HG02798 (cell line): ENCODE measurements at regions not wholly inside any gene's neighbourhood (a gene's known extent, or its start where the extent isn't known, plus 50 kb on each side); places are given as distances from the start of the nearest gene placed in this dataset.
"Not testable (repeated sequence)": the region's sequence is repeated elsewhere in the genome, so short reads cannot be mapped to it uniquely, and the experiment has no call there.

ENCODE experiments used
- ATAC-seq: cut with Tn5 transposase; IDR thresholded peaks from one replicate; pipeline ENCODE4 v1.9.1; 2021; ENCODE audit warnings: mild to moderate bottlenecking; ENCODE audit not compliant: unreplicated experiment, poor library complexity

DNA sequence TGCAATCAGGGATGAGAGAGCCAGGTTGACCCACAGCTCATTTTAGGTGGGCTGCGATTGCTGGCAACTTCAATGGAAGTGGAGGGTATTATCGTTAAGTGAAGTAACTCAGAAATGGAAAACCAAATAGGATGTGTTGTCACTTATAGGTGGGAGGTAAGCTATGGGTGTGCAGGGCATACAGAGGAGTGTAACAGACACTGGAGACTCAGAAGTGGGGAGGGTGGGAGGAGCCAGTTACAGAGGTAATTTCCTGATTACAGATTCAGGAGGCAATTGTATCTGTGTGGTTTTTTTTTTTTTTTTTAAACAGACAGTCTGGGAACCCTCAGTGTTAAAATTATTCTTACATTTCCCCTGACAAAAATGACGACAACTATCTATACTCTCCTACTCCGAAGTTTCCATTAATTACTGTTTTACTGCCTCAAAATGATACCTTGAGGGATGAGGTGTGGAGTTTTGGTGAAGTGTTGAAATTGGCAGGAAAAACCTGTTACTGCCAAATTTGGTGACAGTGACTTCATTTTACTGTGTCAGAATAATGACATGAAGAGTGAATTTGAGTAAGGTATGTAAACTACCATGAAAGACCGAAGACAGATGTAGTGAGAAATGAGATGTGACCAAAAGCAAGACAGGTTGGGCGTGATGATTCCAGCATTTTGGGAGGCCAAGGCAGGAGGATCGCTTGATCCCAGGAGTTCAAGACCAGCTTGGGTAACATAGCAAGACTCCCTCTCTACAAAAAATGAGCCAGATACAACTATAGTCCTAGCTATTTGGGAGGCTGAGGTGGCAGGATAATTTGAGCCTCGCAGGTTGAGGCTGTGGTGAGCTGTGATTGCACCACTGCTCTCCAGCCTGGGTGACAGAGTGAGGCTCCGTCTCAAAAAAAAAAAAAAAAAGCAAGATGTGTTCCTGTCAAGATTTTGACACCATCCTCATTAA is 415.0 kb upstream of the AMELY start:
- no peak for ATAC-seq

DNA sequence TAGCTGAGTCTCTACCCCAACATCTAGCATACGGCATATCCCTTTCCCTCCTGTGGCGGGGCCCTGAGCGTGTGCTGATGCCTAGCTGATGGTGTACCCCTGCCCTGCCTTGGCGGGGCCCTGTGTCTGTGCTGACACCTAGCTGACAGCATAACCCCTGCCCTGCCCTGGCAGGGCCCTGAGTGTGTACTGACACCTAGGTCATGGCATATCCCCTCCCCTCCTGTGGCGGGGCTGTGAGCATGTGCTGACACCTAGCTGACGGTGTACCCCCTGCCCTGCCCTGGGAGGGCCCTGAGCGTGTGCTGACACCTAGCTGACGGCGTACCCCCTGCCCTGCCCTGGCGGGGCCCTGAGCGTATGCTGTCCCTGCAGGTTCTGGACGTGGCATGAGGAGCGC is 414.0 kb upstream of the AMELY start:
- ATAC-seq = no peak

- ATAC-seq = no peak
These were observed 409.2 kb upstream of the AMELY start for GRCh38 chrY:7320751-7321150.

- not testable (repeated sequence) for ATAC-seq
These were observed 408.6 kb upstream of the AMELY start for GRCh38 chrY:7320171-7320570.

DNA sequence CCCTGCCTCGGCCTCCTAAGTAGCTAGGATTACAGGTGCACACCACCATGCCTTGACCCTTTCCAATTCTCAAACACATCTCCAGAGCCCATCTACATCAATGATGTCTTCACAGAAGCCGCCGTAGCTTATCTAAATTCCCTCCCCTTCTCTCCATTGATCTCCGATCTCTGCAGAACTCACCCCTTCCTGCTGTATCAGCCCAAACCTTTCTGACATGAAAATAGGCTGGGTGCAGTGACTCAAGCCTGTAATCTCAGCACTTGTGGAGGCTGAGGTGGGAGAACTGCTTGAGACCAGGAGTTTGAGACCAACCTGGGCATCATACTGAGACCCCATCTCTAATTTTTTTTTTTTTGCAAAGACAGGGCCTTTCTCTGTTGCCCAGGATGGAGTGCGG is 406.6 kb upstream of the AMELY start:
- no peak for ATAC-seq

GRCh38 chrY:7317571-7317970 is 406.0 kb upstream of the AMELY start:
- ATAC-seq = no peak

DNA sequence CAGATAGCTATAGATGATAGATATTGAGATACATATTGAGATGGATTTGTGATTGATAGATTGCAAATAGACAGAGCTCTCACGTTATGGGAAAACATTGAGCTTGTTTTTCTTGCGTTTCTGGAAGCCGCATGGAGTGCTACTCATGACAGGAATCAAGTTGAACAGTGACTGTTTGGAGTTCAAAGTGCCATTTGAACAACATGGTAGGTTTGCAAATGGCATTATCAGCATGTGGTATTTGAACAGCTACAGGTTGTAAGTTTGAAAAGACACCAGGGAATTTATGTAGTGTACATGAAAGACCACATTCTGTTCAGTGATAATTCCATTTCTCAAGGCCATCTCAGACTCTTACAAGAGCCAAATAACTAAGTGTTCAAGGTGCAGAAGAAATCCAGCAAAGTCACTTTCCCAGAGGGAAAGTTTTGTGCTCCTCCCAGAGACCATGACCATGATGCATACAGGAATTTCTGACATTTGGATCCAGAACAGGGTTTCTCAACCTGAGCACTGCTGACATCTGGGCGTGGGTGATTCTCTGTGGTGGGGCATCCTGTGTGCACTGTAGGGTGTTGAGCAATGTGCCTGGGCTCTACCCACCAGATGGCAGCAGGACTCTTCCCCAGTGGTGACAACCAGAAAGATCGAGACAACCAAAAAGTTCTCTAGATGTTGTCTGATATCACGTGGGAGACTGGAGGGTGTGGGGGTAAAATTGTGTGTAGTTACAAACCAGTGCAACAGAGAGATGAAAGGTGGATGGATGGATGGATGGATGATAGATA is 399.1 kb upstream of the AMELY start:
- no peak for ATAC-seq

DNA sequence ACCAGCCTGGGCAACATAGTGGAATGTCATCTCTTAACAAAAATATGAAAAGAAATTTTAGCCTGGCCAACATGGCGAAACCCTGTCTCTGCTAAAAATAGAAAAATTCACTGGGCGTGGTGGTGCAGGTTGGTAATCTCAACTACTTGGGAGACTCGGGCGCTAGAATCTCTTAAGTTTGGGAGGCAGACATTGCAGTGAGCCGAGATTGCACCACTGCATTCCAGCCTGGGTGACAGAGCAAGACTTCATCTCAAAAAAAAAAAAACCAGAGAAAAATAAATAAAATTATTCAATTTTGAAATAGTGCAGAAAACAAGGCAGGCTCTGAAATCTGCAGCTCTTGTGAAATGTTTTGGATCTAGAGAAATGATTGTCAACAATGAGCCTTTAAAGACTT is 397.3 kb upstream of the AMELY start:
- ATAC-seq = no peak

DNA sequence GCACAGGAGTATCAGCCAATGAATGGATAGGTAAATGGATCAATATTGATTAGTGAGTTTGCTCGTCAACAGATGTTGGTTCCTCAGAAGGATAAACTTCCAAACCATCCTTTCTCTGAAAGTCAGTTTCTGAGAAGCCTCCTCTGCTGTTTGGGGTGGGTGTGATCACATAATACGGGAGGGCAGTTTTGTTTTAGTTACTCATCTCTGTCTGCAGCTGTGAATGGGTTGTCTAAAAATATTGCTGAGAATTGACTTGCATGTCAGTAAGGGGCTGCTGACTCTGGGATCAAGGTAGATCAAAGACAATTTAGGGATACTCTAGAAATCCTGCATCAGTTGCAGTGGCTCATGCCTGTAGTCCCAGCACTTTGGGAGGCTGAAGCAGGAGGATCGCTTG is 390.8 kb upstream of the AMELY start:
- ATAC-seq = no peak

DNA sequence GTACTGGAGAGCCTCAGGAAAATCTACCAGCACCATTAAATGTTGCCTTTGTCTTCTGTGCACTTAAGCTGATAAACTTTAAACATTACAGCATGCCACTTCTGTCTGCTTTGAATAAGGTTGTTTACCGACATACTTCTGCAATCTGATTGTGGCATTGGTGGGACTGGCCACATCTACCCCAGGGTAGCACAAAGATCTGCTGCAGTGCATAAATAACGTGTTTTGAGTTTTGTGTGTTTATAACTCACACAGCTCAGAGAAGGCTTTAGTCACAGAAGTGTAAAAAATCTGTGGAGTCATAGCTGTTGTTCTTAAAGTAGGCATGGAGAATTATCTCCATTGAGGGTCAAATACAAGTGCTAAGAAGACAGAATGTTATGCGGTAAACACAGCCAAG is 388.4 kb upstream of the AMELY start:
- ATAC-seq = no peak

- ATAC-seq = no peak
These were observed 380.6 kb upstream of the AMELY start for GRCh38 chrY:7292113-7292512.

DNA sequence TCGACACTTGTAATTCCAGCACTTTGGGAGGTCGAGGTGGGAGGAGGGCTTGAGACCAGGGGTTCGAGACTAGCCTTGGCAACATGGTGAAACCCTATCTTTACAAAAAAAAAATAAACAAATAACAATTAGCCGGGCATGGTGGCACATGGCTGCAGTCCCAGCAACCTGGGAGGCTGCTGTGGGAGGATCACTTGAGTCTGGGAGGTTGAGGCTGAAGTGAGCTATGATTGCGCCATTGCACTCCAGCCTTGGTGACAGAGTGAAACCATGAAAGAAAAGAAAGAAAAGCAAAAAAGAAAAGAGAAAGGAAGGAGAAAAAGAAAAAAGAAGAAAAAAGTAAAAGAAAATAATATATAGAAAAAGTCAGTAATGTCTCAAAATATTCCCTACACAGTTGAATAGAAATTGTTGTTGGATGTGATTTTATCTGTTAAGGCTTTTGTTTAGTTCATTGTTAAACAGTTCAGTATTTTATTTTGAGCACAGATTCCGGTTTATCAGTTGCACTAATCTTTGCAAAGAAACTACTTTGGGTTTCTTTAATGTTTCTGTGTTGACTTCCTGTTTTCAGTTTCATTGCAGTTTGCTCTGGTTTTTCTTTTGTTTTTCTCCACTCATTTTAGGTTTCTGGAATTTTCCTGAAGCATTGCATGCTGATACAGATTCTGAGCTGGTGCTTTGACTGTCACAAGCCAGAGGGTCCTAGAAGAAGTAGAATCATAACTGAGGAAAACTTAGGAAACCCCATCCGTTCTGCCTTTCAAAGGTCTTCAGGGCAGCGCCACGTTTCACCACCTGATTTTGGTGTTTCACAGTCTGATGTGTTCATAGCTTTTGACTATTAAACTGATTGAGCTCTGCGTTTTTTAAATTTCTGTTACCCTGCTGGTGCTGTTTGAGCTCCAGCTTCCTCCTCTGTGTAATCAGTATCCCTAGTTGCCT is 378.6 kb upstream of the AMELY start:
- ATAC-seq = peak; percentile 88

DNA sequence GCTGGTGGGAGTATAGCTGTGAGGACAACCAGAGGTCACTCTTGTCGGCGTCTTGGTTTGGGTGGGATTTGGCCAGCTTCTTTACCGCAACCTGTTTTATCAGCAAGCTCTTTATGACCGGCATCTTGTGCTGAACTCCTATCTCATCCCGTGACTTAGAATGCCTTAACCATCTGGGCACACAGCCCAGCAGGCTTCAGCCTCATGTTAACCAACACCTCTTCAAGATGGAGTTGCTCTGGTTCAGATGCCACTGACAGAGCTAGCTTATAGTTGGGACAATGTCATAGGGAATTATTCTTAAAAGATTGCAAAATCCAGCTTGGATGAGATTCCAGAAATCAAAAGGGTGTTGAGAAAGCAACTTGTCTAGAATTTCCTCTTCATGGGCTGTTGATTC is 377.1 kb upstream of the AMELY start:
- no peak for ATAC-seq

- ATAC-seq = not testable (repeated sequence)
These were observed 376.4 kb upstream of the AMELY start for GRCh38 chrY:7287963-7288362.

DNA sequence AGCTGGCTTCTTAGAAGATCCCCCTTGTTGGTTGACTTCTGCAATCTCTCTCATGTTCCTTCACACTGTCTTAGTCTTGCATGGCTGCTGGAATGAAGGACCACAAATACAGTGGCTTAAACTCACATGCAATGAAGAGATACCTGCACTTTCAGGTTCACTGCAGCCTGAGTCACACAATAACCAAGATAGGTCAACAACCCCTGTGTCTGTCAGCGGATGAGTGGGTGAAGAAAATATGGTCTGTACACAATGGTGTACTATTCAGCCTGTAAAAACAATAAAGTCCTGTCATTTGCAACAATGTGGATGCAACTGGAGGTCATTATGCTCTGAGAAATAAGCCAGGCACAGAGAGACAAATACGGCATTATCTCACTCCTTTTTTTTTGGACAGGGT is 373.8 kb upstream of the AMELY start:
- no peak for ATAC-seq

DNA sequence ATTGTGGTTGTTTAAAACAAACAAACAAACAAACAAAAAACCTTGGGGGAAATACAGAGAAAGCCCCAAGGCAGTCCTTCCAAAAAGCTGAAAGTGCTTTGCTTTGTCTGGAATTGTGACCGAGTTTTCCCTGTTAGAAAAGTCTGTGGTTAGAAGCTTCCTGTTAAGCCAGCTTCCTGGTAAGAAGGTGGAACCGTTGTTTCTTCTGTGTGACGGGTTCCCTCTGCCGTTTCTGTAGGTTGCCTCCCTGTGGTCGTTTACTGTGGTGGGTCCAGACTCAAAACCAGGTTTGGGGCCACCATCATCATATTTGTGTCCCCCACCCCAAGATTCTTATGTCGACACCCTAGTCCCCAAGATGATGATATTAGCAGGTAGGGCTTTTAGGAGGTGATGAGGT is 371.4 kb upstream of the AMELY start:
- no peak for ATAC-seq

DNA sequence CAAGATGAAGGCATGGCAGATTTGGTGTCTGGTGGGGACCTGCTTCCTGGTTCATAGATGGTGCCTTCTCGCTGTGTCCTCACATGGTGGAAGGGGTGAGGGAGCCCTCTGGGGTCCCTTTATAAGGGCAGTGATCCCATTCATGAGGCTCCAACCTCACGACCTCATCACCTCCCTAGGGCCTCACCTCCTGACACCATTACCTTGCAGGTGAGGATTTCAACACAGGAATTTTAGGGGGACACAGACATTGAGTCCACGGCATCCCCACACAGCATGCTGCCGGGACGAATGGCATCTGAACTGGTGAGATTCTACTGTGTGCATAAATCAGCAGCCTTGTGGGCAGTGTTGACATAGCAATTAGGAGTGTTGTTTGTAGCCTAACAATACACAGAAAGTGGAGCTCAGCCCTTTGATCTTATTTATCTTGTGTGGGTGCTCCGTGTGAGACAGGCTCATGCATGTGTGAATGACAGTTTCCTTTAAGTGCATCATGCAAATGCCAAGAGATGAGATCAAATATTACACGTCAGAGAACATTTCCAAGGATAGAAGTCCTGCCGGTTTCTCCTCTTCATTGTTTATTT is 368.7 kb upstream of the AMELY start:
- not testable (repeated sequence) for ATAC-seq

DNA sequence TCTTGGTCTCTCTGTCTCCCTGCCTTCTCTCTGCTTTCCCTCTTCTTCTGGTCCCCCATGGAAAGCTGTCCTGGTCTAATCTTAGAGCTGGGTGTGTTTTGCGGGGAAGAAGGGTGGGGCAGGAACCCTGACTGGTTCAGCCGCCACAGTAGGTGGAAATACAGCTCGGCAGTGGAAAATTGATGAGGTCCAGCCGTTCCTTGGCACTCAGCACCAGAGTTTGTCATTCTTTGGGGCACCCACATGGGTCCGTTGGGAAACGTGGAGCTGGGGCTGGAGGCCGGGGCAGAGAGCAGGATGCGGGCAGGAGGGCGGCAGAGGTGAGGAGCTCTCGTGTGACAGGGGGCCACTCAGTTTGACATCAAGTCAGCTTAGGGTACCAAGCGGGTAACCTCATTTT is 364.2 kb upstream of the AMELY start:
- no peak for ATAC-seq

- no peak for ATAC-seq
These were observed 363.5 kb upstream of the AMELY start for GRCh38 chrY:7275014-7275413.

DNA sequence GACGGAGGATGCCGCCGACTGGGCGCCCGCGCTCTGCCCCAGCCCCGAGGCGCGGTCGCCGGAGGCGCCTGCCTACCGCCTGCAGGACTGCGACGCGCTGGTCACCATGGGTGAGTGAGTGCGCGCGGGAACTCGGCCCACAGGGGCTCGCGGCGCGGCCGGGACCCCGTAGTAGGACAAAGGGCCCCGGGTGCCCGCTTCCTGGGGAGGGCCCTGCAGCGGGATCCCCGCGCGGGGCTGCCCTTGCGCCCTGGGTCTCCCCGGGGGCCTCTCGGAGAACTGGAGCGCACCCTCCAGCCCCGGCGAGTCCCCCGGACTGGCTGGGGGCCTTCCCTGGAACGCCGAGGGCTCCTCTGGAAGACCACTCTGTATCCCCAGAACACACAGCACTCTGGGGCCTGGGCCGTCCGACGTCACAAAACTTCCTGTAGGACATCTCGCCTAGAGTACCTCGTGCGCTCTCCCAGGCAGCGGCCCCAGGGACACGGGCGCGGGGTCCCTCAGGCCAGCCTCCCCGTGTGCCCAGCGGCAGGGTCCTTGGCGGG is 362.9 kb upstream of the AMELY start:
- peak; percentile 20 for ATAC-seq
